ENCODE measurements at regions not wholly inside any gene's neighbourhood (a gene's known extent, or its start where the extent isn't known, plus 50 kb on each side); places are given as distances from the start of the nearest gene placed in this dataset.

DNA sequence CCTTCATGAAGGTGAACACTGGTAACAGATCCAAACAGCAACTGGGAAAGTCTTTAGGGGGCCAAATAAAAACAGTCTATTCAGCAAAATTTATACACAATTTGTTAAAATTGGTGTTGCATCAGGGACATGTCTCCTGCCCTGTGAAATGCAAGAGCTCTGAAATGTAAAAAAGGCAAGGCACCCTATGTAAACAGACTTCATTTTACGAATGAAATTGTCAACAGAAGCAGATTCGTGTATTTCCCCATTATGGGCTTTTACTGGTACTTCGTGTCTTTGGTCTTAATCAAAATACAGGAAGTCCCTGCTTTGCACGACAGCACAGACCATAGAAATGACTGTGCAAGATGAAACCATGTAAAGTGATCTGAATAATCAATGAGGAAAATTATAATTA lies 127.3 kb upstream of the THBS1 start:
- POLR2A ChIA-PET, result no interaction called here
- WGBS (ENCODE audit: insufficient coverage), result 0% methylated on average over 3 of the region's 4 CpGs
- Histone ChIP-seq H3K27me3 (replicated peaks in 2 of 5; ENCODE audit: control insufficient read depth in 4 of 5, insufficient read depth in 5 of 5, low read length in 4 of 5) (no peaks in the 10 kb centered on the region), H3K36me3 (ENCODE audit: control insufficient read depth in 4 of 4, insufficient read depth in 4 of 4, low read length in 3 of 4) (no peaks in the 10 kb centered on the region), H3K4me3 (ENCODE audit: control insufficient read depth in 1 of 7, extremely low read depth in 1 of 7, insufficient read depth in 4 of 7, low read depth in 2 of 7, low read length in 6 of 7) (peak overlapping the region in 2 of 7 experiments; percentile 17 to 33), H3K9me3 (ENCODE audit: control extremely low read depth in 1 of 5, control insufficient read depth in 4 of 5, insufficient read depth in 2 of 5, low read depth in 1 of 5, low read length in 4 of 5) (no peaks in the 10 kb centered on the region), H3K27ac (ENCODE audit: insufficient read depth in 1 of 2, low read depth in 1 of 2, low read length in 2 of 2, poor library complexity in 1 of 2, severe bottlenecking in 2 of 2) (no peak overlapping the region), H3K4me1 (ENCODE audit: control extremely low read depth in 1 of 4, control insufficient read depth in 4 of 4, insufficient read depth in 4 of 4, low read length in 3 of 4) (peaks cover 0 to 26% (median 3%) of the 10 kb centered on the region in 4 experiments)
- peak; percentile 77 to 93 (median 89) for DNase-seq
- CTCF ChIA-PET, result interaction anchor here (0.9 kb wide), 1 partner anchor 43 kb away, joined by 3 read pairs; no protein-coding TSS in a partner anchor

DNA sequence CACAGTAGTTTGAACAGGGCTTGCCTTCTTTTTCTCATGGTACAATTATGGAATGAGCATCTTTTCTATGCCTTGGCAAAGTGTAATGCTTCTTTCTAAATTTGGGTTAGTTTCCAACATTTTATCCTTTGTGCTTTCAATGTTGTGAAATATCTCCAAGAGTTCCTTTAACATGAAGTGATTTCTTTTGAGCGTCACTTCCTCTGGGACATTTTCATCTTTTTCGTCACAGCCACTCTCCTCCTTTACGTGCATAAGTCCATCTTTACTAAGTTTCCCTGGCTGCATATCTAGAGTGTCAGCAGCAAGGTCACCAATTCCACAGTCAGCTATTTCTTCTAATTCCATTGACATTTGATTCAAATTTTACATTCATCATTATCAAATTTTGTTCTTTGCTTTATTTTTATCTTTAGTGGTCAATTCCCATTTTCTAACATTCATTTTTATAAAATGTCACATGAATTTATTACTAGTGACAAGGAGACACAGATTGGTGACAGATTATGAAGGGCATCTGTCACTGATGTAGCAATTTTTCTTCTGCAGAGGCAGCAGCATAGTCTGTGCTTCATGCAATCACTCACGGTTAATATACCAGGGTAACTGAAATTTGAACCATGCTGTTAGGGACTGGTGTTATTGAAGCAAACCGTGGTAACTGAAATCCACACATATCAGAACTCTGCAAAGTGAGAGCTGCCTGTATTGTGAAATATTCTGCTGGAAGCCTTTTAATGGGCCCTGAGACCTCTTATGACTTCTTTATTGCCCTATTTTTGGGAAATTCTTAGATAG lies 126.5 kb upstream of the THBS1 start:
- ChIA-PET CTCF (interaction anchor here (0.9 kb wide), 1 partner anchor 44 kb away, joined by 3 read pairs; no protein-coding TSS in a partner anchor), POLR2A (no interaction called here)
- H3K4me1 ChIP-seq (ENCODE audit: control extremely low read depth in 1 of 4, control insufficient read depth in 4 of 4, insufficient read depth in 4 of 4, low read length in 3 of 4), result peaks cover 0 to 26% (median 3%) of the 10 kb centered on the region in 4 experiments
- no peaks in the 10 kb centered on the region for H3K9me3 ChIP-seq (ENCODE audit: control extremely low read depth in 1 of 5, control insufficient read depth in 4 of 5, insufficient read depth in 2 of 5, low read depth in 1 of 5, low read length in 4 of 5)
- no peaks in the 10 kb centered on the region for H3K36me3 ChIP-seq (ENCODE audit: control insufficient read depth in 4 of 4, insufficient read depth in 4 of 4, low read length in 3 of 4)
- H3K27ac ChIP-seq (ENCODE audit: insufficient read depth in 1 of 2, low read depth in 1 of 2, low read length in 2 of 2, poor library complexity in 1 of 2, severe bottlenecking in 2 of 2), result no peak overlapping the region
- H3K27me3 ChIP-seq (replicated peaks in 2 of 5; ENCODE audit: control insufficient read depth in 4 of 5, insufficient read depth in 5 of 5, low read length in 4 of 5), result no peaks in the 10 kb centered on the region
- no peak overlapping the region for H3K4me3 ChIP-seq (ENCODE audit: control insufficient read depth in 1 of 7, extremely low read depth in 1 of 7, insufficient read depth in 4 of 7, low read depth in 2 of 7, low read length in 6 of 7)
- peak in 2 of 3 donors; percentile 29 to 47 for DNase-seq
- 98% methylated on average over 4 of the region's 5 CpGs for WGBS (ENCODE audit: insufficient coverage)

DNA sequence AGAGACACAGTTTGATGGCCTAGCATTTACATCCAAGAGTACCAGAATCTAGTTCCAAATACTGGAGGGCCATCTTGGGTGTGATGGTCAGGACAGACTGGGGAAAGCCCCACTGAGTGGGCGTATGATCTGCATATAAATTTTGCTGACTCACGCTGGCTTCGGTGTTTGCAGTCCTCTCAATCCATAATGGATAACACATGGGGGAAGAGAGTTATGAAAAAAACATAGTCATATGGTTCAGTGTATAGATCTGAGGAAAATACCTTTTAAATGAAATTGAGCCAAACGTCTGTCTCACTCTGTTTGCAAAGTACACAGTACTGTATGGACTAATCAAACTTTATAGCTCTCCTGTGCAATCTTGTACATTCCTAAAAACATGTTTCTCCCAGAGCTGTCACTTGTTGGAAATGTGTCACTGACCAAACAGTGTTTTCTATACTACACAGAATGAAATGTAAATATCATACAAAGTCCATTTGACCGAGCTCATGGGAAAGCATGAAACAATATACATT lies 125.3 kb upstream of the THBS1 start:
- Histone ChIP-seq H3K27ac (ENCODE audit: insufficient read depth in 1 of 2, low read depth in 1 of 2, low read length in 2 of 2, poor library complexity in 1 of 2, severe bottlenecking in 2 of 2) (no peak overlapping the region), H3K9me3 (ENCODE audit: control extremely low read depth in 1 of 5, control insufficient read depth in 4 of 5, insufficient read depth in 2 of 5, low read depth in 1 of 5, low read length in 4 of 5) (no peaks in the 10 kb centered on the region), H3K4me3 (ENCODE audit: control insufficient read depth in 1 of 7, extremely low read depth in 1 of 7, insufficient read depth in 4 of 7, low read depth in 2 of 7, low read length in 6 of 7) (no peak overlapping the region), H3K36me3 (ENCODE audit: control insufficient read depth in 4 of 4, insufficient read depth in 4 of 4, low read length in 3 of 4) (no peaks in the 10 kb centered on the region), H3K27me3 (replicated peaks in 2 of 5; ENCODE audit: control insufficient read depth in 4 of 5, insufficient read depth in 5 of 5, low read length in 4 of 5) (no peaks in the 10 kb centered on the region), H3K4me1 (ENCODE audit: control extremely low read depth in 1 of 4, control insufficient read depth in 4 of 4, insufficient read depth in 4 of 4, low read length in 3 of 4) (peaks cover 0 to 26% (median 3%) of the 10 kb centered on the region in 4 experiments)
- WGBS (ENCODE audit: insufficient coverage), result 100% methylated on average over 1 of the region's 5 CpGs
- ChIA-PET CTCF (interaction anchor here (1.1 kb wide), 1 partner anchor 28 kb away, joined by 3 read pairs; no protein-coding TSS in a partner anchor), POLR2A (no interaction called here)
- DNase-seq, result peak in 2 of 3 donors; percentile 33 to 36

DNA sequence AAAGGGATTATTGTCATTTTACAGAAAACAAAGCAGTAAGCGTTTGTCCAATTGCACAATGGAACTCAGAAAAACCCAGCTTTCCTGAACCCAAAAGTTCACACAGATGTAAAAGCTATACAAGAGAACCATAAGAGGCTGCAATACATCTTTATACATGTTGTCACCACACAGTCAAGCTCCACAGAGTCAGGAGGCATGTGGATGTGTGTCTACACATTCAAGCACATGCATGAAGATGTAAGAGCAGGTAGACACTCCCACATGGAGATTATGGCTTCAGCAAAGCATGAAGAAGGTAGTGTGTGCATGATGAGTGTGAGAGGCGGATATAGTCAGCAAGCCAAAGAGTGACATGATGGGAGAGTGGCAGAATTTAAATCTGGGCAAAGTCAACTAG lies 124.7 kb upstream of the THBS1 start:
- 88% methylated on average over 1 of the region's 2 CpGs for WGBS (ENCODE audit: insufficient coverage)
- DNase-seq, result no peak

DNA sequence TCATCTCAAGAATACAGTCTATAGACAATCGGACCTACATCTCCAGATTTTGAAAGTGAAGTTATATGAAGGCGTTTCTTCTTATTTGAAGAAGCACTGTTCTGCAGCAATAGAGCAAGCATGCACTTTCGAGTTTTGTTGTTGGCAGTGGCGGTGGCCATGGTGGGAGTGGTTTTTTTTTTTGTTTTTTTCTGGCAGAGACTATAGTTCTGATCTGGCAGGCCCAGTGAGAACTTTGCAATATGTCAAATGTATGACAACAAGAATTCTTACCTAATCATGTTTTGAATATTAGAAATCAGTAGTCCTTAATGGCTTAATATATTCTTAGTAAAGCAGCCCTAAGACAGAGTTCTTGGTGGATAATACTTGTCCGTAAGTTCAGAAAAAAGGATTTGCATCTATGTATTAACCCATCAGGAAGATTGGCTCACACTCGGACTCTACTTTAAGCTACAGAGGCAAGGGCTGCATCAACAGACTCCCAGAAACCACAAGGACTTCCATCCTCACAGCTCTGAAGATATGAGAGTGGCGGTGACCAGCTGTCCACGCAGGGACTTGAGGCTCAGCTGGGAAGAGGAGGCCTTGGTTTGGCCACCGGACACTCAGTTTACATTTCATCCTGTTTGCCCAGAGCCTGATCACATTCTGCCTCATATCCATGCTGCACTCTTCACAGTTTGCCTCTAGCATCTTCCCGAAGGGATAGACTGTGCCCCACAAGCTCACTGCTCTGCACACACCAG lies 124.1 kb upstream of the THBS1 start:
- ChIA-PET CTCF (no interaction called here), POLR2A (no interaction called here)
- 95% methylated on average over 6 of the region's 10 CpGs for WGBS (ENCODE audit: insufficient coverage)

More for the DNA sequence above, 124.7 kb upstream of the THBS1 start:
- Histone ChIP-seq H3K9me3 (ENCODE audit: control extremely low read depth in 1 of 5, control insufficient read depth in 4 of 5, insufficient read depth in 2 of 5, low read depth in 1 of 5, low read length in 4 of 5) (no peaks in the 10 kb centered on the region), H3K27me3 (replicated peaks in 2 of 5; ENCODE audit: control insufficient read depth in 4 of 5, insufficient read depth in 5 of 5, low read length in 4 of 5) (no peaks in the 10 kb centered on the region), H3K4me3 (ENCODE audit: control insufficient read depth in 1 of 7, extremely low read depth in 1 of 7, insufficient read depth in 4 of 7, low read depth in 2 of 7, low read length in 6 of 7) (no peak overlapping the region), H3K4me1 (ENCODE audit: control extremely low read depth in 1 of 4, control insufficient read depth in 4 of 4, insufficient read depth in 4 of 4, low read length in 3 of 4) (peaks cover 0 to 26% (median 5%) of the 10 kb centered on the region in 4 experiments), H3K36me3 (ENCODE audit: control insufficient read depth in 4 of 4, insufficient read depth in 4 of 4, low read length in 3 of 4) (no peaks in the 10 kb centered on the region), H3K27ac (ENCODE audit: insufficient read depth in 1 of 2, low read depth in 1 of 2, low read length in 2 of 2, poor library complexity in 1 of 2, severe bottlenecking in 2 of 2) (no peak overlapping the region)
- CTCF ChIA-PET, result interaction anchor here (1.1 kb wide), 1 partner anchor 29 kb away, joined by 3 read pairs; no protein-coding TSS in a partner anchor
- POLR2A ChIA-PET, result no interaction called here

DNA sequence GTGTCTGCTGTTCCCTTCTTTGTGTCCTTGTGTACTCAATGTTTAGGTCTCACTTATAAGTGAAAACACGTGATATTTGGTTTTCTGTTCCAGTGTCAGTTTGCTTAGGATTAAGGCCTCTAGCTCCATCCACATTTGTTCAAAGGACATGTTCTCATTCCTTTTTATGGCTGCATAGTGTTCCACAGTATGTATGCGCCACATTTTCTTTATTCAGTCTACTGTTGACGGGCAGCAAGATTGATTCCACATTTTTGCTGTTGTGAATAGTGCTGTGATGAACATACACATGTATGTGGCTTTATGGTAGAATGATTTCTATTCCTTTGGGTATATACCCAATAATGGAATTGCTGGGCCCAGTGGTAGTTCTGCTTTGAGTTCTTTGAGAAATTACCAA lies 122.7 kb upstream of the THBS1 start:
- WGBS (ENCODE audit: insufficient coverage), result 100% methylated on average over 1 of the region's 3 CpGs
- Histone ChIP-seq H3K27ac (ENCODE audit: insufficient read depth in 1 of 2, low read depth in 1 of 2, low read length in 2 of 2, poor library complexity in 1 of 2, severe bottlenecking in 2 of 2) (no peak overlapping the region), H3K27me3 (replicated peaks in 2 of 5; ENCODE audit: control insufficient read depth in 4 of 5, insufficient read depth in 5 of 5, low read length in 4 of 5) (no peaks in the 10 kb centered on the region), H3K4me3 (ENCODE audit: control insufficient read depth in 1 of 7, extremely low read depth in 1 of 7, insufficient read depth in 4 of 7, low read depth in 2 of 7, low read length in 6 of 7) (no peak overlapping the region), H3K9me3 (ENCODE audit: control extremely low read depth in 1 of 5, control insufficient read depth in 4 of 5, insufficient read depth in 2 of 5, low read depth in 1 of 5, low read length in 4 of 5) (no peaks in the 10 kb centered on the region), H3K4me1 (ENCODE audit: control extremely low read depth in 1 of 4, control insufficient read depth in 4 of 4, insufficient read depth in 4 of 4, low read length in 3 of 4) (peaks cover 0 to 23% (median 5%) of the 10 kb centered on the region in 4 experiments), H3K36me3 (ENCODE audit: control insufficient read depth in 4 of 4, insufficient read depth in 4 of 4, low read length in 3 of 4) (no peaks in the 10 kb centered on the region)
- DNase-seq, result no peak
- ChIA-PET CTCF (no interaction called here), POLR2A (no interaction called here)

More for the DNA sequence above, 124.1 kb upstream of the THBS1 start:
- DNase-seq, result no peak
- Histone ChIP-seq H3K9me3 (ENCODE audit: control extremely low read depth in 1 of 5, control insufficient read depth in 4 of 5, insufficient read depth in 2 of 5, low read depth in 1 of 5, low read length in 4 of 5) (no peaks in the 10 kb centered on the region), H3K27ac (ENCODE audit: insufficient read depth in 1 of 2, low read depth in 1 of 2, low read length in 2 of 2, poor library complexity in 1 of 2, severe bottlenecking in 2 of 2) (no peak overlapping the region), H3K4me1 (ENCODE audit: control extremely low read depth in 1 of 4, control insufficient read depth in 4 of 4, insufficient read depth in 4 of 4, low read length in 3 of 4) (peaks cover 0 to 26% (median 5%) of the 10 kb centered on the region in 4 experiments), H3K4me3 (ENCODE audit: control insufficient read depth in 1 of 7, extremely low read depth in 1 of 7, insufficient read depth in 4 of 7, low read depth in 2 of 7, low read length in 6 of 7) (no peak overlapping the region), H3K36me3 (ENCODE audit: control insufficient read depth in 4 of 4, insufficient read depth in 4 of 4, low read length in 3 of 4) (no peaks in the 10 kb centered on the region), H3K27me3 (replicated peaks in 2 of 5; ENCODE audit: control insufficient read depth in 4 of 5, insufficient read depth in 5 of 5, low read length in 4 of 5) (no peaks in the 10 kb centered on the region)
